ENCODE measurements at regions not wholly inside any gene's neighbourhood (a gene's known extent, or its start where the extent isn't known, plus 50 kb on each side); places are given as distances from the start of the nearest gene placed in this dataset.

DNA sequence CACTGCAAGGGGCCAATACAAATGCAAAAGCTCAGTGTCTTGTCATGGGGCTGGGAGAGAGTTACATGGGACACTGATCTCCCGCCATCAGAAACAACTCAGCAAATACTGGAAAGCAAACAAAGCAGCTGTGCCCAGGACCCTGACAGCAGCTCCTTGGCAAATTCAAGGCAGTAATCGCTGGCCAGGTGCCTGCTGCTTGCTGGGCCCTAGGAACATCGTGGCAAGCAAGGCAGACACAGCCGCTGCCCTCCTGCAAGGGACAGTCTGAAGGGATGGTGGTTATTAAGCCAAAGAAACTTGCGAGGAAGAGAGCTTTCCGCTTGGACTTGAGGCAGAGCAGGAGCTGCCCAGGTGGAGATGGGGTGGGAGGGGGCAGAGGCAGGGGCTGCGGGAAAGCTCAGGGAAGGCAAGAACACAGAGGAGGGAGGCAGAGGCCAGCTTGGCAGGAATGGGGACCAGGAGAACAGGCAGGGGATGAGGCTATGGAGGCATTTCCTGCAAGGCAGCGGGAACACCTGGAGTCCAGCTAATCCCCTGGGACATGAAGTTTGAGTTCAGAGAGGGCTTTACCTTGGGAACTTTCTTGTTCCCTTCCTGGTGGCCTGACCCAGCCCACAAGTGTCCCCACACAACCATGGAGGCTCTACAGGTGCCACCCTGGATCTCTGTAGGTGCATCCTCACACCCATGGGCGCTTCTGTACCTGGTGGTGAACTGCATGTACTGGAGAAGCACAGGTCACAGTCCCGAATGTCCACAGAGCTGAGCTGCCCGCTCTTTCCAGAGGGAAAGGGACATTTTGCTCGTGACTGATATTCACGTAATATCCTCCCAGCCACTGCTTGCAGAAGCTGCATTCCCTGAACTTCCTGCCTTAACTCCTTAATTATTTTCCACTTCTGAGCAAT, 78.7 kb upstream of the ATP2B2 start:
- no peak for DNase-seq (ENCODE audit: low read depth)

DNA sequence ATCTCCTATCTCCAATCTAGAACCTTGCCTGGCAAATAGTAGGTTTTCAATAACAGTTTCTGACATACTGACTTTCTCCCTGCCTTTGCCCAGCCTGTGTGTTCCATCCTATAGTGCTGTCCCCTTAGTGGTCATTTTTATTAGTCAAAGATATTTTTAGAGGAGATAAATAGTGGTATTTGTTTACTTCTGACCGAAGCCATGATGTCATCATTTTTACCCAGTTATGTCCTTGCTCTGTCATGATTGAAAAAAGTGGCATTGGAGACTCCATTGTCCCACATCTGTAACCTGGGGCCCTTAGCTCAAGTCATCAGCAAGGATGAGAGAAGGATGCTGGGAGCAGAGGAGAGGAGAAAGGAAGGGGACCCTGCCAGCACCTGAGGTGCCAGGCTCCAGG, 80.6 kb upstream of the ATP2B2 start:
- DNase-seq (ENCODE audit: low read depth) = no peak

DNA sequence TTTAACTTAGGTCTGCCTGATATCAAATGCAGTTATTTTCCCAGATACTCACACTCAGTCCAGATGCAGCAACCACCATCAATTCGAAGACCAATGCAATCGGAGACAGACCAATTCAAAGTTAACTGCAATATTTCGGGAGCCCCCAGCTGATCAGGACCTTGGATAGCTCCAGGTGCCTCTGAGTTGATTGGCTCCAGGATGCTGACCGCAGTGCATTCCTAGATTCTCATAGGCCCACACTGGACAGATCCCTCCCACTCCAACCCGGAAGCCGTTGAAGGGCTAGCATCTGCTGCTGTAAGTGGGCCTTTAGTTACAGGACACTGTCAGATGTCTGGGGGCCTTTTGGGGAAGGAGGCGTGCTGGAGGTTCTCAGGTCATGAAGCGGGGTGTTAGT, 89.5 kb upstream of the ATP2B2 start:
- peak; percentile 5 for DNase-seq (ENCODE audit: low read depth)

DNA sequence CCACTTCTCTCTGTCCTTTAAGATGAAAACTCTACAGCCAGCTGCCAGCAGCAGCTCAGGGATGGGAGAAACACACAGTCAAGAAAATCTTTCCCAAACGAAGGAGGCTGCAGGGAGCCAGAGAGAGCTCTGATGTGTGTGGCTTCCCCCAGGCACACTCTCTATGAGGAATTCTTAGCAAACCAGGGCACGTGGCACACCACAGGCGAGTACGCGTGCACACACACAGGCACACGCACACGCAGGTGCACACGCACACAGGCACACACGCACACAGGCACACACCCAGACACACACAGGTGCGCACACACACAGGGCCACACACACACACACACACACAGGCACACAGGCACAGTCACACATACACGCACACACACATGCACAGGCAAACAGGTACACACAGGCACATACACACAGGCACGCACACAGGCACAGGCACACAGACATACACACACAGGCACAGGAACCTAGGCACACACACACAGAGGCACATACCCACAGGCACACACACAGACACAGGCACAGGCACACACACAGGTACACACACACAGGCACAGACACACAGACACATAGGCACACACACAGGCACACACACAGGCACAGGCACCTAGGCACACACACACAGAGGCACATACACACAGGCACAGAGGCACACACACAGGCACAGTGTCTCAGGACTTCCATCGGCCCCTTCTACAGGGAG, 91.5 kb upstream of the ATP2B2 start:
- DNase-seq (ENCODE audit: low read depth) = no peak

DNA sequence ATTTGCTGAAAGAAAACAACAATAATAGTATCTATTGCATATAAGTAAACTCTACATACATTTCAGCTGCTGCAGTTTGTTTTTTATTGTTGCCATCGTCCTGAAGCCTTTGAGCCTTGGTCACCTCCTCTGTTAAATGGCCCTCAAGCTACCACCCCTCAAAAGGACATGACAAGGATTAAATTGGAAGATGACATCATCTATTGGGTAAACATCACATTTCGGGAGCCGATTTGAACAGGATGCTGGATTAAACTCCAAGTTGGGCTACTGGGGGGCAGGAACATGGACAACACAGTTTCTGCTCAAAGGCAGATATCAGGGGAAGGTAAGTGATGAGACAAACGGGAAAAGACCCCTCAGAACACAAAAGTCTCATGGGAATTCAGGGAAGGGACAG, 92.3 kb upstream of the ATP2B2 start:
- no peak for DNase-seq (ENCODE audit: low read depth)

DNA sequence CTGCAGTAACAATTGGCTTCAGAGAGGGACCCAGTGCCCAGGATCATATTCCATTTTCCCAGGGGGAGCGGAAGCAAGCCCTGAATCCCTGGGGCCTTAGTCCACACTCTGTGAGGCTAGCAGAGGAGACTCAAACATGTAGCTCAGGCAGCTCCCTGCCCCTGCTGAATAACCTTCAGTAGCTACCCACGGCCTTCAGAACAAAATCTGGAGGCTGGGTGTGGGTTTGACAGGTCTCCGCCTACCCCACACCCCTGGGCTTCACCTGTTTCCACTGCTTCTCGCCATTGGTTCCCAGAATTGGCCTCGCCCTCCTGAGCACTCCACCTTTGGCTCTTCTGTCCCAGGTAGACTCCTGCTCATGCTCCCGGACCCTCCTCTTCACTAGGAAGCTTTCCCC, 93.6 kb upstream of the ATP2B2 start:
- no peak for DNase-seq (ENCODE audit: low read depth)

DNA sequence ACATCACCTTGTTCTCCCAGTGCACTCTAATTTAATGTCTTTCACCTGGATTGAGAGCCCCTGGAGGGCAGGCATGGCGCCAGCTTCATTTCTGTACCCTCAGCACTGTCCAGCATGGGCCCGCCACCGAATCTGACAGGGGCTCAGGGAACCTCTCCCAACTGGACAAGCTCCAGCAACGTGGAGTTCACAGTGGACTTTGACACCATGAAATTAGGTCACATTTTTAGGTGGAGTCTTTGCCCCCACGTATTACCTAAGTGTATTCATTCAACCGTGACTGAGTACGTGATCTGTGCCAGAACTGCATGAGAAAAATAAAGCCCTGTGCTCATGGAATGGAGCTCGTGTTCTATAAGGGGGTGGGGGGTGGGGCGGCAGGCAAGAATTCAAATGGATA, 94.1 kb upstream of the ATP2B2 start:
- DNase-seq (ENCODE audit: low read depth) = no peak

DNA sequence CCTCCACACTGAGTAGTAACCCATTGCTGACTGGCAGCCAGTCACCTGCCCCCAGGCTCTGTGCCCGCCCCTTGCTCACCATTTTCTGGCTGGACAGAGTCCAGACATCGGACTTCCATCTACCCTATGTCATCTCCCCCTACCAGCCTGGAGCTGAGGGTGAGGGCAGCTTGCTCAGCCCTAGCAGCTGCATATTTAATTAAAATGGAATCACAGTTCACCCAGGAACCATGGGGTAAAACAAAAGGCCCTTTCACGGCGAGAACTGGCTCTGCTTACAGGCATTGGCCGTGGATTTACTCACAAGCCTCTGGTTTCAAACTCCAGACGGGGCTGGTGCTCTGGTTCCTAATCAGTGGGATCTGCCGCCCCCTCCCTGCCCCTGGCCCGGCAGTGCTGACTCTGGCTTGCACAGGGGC, 94.9 kb upstream of the ATP2B2 start:
- no peak for DNase-seq (ENCODE audit: low read depth)

DNA sequence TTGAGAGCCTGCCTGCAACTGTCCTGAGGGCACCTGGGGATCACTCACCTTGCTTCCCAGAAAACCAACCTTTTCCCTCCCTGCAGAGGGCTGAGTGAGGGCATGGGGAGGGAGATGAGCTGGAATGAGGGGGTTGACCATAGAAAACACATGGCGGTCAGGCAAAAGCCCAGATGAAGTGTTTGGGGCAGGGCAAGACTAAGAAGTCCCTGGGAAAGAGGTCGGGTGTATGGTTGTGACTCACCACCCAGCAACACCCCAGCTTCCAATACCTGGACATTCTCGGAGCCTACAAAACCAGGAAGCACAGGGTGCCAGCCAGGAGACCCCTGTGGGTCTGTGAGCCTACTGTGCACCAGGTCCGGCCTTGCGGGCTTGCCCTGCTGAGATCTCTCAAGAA, 95.3 kb upstream of the ATP2B2 start:
- DNase-seq (ENCODE audit: low read depth) = no peak

DNA sequence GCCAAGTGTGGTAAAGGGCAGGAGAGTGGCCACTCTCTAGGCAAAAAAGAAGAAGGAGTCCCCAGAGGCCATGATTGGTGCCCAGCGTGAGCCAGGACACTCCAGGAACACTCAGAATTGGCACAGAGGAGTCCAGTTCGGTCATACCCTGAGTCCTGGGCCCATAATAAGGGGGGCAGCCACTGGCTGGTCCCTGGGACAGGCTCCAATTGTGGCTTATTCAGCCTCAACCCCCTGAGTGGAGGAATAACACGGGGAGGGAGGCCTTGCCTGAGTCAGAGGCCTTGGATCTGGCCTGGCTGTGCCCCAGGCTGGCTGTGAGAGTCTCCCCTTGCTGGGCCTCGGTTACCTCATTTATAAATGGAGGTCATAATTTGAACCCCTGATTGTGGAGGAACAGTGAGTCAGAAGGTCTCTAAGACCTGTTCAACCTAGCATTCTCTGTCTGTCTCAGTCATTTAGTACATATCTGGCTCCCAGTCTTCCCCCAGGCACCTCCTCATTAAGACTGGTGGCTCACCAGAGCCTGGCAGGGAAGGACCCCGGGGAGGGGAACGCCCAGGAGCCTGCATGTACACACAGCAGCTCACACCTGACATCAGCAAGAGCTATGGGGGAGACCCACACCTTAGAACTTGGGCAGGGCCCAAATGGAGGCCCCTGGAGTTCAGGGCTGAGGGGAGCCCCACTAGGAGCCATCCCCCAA, 95.9 kb upstream of the ATP2B2 start:
- no peak for DNase-seq (ENCODE audit: low read depth)

DNA sequence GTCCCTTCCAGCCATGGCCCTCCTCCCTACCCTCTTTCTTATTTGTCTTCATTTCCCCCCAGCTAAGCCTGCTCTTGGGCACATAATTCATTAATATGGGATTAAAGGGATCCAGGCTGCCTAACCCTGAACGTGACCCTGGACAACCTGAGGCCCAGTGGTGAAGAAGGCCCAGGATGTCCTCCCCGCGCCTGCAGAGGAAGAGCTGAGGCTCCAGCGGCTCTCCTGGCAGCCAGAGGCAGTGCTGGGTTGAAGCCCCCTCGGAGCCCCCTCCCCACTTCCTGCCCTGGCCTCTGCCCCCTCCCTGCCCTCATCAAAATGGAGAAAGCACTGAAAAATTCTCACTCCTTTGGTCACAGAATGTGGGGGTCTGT, 96.5 kb upstream of the ATP2B2 start:
- DNase-seq (ENCODE audit: low read depth) = no peak

DNA sequence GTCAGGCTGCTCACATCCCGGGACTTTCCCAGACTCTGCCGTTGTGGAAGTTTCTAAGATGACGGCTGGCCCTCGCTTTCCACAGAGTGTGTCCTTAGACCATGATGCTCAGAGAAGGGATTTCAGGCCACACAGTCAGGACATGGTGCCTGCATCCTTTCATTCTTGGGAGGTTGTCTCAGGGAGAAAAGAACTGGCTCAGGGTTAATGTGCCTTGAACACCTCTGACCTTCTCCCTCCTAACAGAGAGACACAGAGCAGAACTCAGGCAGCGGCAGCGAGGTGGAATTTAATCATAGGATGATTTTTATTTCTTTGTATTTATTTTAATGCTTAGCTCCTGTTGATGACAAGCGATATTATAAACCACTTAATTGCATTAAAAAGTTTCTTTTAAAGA, 96.9 kb upstream of the ATP2B2 start:
- DNase-seq (ENCODE audit: low read depth) = no peak

DNA sequence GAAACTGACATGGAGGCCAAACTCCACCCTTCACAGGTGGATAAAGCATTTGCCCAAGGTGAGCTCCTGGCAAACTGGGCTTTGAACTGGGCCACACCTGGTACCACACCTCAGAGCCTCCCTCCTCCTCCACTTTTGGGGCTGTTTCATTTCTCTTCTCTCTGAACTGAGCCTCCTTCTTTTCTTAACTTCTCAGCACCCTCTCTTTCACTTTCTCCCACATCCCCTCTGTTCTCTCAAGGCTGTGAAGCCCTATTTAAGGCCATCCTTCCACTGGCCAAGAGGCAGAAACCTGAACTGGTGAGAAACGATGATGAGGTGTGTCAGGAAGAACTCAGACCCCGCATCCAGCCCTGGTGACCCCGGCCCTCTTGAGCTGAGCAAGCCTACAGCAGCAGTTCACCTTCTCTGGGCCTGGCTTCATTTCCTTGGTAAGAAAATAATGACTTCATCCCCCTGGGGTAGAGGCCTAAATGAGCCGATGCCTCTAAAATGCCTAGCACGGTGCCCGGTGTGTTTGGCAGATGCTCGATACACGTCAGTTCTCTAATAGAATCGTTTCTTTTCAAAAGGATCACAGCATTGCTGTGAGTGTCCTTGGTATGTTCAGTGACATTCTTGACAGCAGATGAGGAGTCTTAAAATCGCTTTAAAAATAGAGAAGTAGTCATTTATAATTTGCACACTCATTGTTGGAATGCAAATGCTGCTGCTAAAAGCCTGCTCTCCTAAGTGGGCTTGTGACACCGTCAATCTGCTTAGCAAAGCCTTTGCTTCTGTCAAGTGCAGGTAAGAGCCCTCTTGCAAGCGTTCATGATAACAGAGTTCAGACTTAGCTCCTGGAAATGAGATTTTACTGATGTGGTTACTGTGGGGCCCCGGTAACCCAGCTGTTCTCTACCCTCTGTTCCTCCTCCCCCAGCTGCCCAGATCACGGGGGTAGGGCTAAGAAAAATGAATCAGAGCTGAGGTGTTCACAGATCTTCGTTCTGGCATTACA, 97.7 kb upstream of the ATP2B2 start:
- DNase-seq (ENCODE audit: low read depth) = peak; percentile 39

DNA sequence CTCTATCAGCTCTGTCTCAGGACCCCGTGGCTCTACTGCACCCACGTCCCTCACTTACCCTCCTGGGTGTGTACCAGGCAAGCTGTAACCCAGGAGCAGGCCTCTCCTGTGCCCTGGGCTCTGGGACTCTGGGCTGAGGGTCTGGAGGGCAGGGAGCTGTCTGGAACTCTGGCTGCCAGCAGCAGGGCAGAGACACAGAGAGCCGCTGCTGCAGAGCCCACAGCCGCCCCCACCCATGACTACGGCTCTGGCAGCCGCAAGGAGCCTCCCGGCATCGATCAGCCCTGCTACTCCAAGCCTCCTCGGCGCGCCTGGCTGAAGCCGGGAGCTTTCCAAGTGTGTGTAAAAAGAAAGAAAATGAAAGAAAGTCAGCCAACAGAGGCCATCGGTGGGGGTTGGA, 103.7 kb upstream of the ATP2B2 start:
- DNase-seq (ENCODE audit: low read depth) = no peak

DNA sequence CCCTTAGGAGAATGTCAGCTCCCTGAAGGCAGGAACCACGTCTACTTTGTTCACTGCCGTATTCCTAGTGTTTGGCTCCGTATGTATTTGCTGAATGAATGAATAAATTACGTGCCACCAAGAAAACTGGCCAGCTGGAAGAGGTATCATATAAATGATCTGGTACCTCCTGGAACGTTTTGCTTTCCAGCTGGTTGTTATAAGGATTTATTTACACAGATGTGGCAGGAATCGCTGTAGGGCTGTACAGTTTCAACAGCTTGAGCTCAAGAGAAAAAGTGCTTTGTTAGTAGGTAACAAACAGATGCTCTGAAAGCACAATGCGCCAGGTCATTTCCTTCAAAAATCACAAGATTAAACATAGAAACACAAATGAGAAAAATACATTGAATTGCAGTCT, 108.8 kb upstream of the ATP2B2 start:
- DNase-seq (ENCODE audit: low read depth) = no peak

DNA sequence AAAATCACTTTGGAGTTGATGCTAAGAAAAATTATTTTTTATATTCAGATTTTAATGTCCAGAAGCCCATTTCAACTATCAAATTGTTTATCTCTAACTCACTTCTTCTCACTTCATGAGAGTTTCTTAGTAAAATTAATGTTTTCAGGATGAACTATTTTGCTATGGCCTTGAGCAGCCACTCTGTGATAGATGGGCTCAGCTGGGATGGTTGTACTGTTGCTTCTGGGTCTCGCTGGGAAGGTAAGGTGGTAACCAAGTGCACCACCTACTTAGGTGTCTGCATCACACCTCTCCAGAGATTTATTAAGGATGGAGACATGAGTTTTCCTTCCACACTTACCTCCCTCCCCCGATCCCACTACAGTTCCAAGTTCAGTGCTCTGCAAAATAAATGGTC, 110.3 kb upstream of the ATP2B2 start:
- DNase-seq (ENCODE audit: low read depth) = no peak

DNA sequence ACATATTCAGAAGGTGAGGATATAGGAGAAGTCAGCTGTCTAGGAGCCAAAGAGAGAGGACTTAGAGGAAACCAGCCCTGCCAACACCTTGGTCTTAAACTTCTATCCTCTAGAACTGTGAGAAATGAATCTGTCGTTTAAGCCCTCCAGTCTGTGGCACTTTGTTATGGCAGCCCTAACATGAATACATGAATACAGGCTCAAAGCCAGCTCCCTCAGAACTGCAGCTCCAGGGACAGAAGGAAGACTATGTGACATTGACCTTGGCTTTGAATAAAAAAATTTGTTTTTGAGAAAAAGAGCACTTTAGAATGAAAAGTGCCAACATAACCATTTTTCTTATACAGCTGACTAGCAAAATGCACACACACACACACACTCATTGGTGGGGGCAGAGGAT, 110.9 kb upstream of the ATP2B2 start:
- no peak for DNase-seq (ENCODE audit: low read depth)

DNA sequence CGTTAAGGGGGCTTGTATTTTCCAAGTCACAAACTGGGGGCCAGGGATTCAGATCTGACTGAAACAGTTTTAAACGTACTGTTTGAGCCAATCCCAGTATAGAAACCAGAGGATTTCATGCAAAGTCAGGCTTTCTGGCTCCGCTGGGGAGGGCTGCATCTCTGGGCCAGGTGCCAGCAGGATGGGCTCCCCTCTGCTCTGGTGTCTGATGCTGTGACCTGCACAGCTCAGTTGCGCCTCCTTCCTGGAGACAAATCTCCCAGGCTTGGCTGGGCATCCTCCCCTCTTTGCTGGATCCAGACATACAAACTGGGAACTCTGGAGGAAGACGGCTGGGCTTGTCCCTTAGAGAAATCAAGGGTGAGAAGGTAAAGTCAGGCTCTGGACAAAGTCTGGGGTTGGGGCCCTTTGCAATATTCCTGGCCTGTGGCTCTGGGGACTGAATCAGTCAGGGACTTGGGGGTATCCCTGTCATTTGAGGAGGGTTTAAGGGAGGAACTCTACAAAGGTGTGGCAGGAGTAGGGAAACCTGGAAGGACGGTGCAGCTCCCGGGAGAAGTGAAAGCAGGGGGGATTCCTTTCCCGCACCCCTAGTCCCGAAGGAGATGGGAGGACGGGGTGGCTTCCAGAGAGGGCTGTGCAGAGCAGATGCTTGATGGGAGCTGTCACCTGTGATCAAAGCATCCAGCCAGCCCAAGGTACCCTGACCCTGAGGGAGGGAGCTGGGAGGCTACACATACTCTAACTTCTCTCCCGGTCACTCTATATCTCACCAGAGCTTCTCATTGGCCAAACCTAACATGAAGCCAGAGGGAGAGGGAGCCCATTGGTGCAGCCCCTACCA, 114.8 kb upstream of the ATP2B2 start:
- no peak for DNase-seq (ENCODE audit: low read depth)

DNA sequence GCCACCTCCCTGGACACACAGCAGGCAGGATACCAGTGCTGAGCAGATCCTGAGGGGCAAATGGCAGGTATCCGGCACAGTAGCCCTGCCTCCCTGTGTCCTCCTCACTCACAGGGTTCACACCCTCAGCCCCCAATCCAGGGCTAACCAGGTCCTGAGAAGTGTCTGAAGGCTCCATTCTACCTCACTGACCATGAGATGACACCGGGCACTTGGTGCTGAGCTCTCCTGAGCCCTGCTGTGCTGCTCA, 115.4 kb upstream of the ATP2B2 start:
- no peak for DNase-seq (ENCODE audit: low read depth)

DNA sequence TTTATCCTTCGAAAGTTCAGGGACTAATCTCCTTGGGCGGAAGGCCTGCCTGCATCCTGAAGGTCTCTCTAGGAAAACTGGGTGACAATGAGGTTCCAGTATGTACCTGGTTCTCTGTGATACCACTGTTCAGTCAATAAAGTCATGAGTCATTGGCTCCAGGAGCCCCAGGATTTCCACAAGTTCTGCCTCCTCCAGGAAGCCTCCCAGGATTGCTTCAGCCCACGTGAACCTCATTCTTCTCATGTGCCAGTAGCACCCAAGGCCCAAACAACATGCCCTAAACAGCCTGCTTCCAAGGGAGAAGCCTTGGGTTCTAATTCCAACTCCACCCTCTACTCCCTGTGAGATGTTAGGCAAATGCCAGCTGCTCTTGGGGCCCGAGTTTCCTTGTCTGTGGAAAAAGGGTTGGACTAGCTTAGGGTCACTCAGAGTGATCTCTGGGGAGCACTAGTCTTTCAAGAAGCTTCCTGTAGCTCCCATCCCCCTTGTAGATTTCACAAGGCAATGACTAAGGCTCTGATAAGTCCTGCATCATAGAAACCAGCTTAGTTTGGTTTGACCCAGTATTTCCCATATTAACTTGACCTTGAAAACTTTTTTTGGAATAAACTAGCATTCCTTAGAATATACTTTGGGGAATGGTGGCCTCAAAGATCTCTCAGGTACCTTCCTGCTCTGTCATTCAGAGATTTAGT, 118.3 kb upstream of the ATP2B2 start:
- no peak for DNase-seq (ENCODE audit: low read depth)

DNA sequence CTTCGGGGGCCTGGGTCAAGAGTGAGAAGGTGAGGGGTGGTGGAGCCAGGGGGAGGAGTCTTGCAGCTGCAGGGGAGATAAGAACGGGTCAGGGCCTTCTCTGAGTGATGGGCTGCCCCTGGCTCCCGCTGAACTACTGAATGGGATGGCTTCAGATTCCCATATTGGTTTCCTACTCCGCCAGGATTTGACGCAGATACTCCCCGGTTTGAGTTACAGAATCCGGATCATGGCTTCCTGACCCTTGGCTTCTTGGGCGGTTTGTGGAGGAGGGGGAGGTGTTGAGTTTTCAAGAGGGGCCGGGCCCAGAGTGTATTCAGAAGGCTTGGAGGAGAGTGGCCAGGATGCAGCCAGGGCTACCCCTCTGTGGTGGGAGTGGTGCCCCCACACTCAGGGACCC, 119.9 kb upstream of the ATP2B2 start:
- no peak for DNase-seq (ENCODE audit: low read depth)

All from stimulated activated CD8-positive, alpha-beta memory T cell treated with anti-CD3 and anti-CD28 coated beads, Interleukin-12 subunit alpha, Interleukin-12 subunit beta, amount 100 ng/mL, for 1 hour (primary cell).